Right lobe of liver (tissue), 4 donors: ENCODE measurements at regions not wholly inside any gene's neighbourhood (a gene's known extent, or its start where the extent isn't known, plus 50 kb on each side); places are given as distances from the start of the nearest gene placed in this dataset.

Experiments used
- POLR2A ChIP-seq: fragments of 450-650 bp; IDR thresholded peaks from one replicate; pipeline ENCODE4 v1.6.1; 2017; ENCODE audit warnings: antibody characterized with exemption, mild to moderate bottlenecking
- TF ChIP-seq, protein P1 (sequence below), 4 donors: fragments of 200-600 bp in 3 of 4; fragments of 450-650 bp in 1 of 4; IDR thresholded peaks; one replicate each; pipeline versions ENCODE4 v1.5.1 to v1.8.0; 2016 to 2022; ENCODE audit warnings: antibody characterized with exemption in 4 of 4, mild to moderate bottlenecking in 2 of 4
- donor health status: DM: no; HTN: no; CAD: no.
- donor health status: DM: no; HTN: no; CAD: no.
- donor health status: DM: no; HTN: yes; CAD: no.

DNA sequence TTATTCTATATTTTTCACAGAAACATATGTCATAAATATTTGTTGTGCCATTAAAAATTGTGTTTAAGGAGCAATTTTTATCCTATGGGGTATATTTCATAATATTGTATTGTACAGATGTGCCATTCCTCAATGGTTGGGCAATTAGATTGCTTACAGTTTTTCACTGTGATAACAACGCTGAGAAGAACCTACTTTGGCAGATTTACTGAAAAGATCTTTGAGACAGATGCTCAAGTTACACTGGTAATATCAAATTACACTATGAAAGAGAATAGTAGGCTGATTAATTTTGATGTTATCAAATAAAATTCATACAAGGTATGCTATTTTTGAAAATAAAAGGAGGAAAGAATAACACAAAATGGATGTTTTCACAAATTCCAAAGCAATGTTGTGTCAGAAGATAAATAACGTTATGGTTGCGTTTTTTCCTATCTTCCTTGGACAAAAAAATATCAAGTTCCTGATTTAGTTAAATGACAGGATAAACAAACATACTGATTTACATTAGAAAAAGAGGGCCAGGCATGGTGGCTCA lies 335.1 kb upstream of the ZNF521 start:
- TF ChIP-seq, protein P1, sequence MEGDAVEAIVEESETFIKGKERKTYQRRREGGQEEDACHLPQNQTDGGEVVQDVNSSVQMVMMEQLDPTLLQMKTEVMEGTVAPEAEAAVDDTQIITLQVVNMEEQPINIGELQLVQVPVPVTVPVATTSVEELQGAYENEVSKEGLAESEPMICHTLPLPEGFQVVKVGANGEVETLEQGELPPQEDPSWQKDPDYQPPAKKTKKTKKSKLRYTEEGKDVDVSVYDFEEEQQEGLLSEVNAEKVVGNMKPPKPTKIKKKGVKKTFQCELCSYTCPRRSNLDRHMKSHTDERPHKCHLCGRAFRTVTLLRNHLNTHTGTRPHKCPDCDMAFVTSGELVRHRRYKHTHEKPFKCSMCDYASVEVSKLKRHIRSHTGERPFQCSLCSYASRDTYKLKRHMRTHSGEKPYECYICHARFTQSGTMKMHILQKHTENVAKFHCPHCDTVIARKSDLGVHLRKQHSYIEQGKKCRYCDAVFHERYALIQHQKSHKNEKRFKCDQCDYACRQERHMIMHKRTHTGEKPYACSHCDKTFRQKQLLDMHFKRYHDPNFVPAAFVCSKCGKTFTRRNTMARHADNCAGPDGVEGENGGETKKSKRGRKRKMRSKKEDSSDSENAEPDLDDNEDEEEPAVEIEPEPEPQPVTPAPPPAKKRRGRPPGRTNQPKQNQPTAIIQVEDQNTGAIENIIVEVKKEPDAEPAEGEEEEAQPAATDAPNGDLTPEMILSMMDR (IDR thresholded peaks at IDR 0.05) = no peak
- no peak for TF ChIP-seq POLR2A
